Uterus (tissue), 2 donors: ENCODE measurements at regions not wholly inside any gene's neighbourhood (a gene's known extent, or its start where the extent isn't known, plus 50 kb on each side); places are given as distances from the start of the nearest gene placed in this dataset.

Source experiments
- CTCF ChIP-seq, 4 experiments: fragments of 200-600 bp in 2 of 4; fragments of 450-650 bp in 2 of 4; sonication (generic) in 2 of 4; IDR thresholded peaks; one replicate each; pipeline ENCODE4 v1.5.1; 2016 to 2019; ENCODE audit warnings: antibody characterized with exemption in 4 of 4, mild to moderate bottlenecking in 2 of 4, moderate library complexity in 1 of 4
- POLR2A ChIP-seq, 2 donors: fragments of 450-650 bp; IDR thresholded peaks; one replicate each; pipeline ENCODE4 v1.6.1; 2016; ENCODE audit warnings: antibody characterized with exemption in 2 of 2, mild to moderate bottlenecking in 1 of 2, moderate library complexity in 1 of 2

GRCh38 chr12:126424696-126425095 is 1359.5 kb downstream of the AACS start:
- TF ChIP-seq CTCF (IDR thresholded peaks at IDR 0.05) = no peak
- no peak for TF ChIP-seq POLR2A (IDR thresholded peaks at IDR 0.05)
